ENCODE measurements at regions not wholly inside any gene's neighbourhood (a gene's known extent, or its start where the extent isn't known, plus 50 kb on each side); places are given as distances from the start of the nearest gene placed in this dataset.

DNA sequence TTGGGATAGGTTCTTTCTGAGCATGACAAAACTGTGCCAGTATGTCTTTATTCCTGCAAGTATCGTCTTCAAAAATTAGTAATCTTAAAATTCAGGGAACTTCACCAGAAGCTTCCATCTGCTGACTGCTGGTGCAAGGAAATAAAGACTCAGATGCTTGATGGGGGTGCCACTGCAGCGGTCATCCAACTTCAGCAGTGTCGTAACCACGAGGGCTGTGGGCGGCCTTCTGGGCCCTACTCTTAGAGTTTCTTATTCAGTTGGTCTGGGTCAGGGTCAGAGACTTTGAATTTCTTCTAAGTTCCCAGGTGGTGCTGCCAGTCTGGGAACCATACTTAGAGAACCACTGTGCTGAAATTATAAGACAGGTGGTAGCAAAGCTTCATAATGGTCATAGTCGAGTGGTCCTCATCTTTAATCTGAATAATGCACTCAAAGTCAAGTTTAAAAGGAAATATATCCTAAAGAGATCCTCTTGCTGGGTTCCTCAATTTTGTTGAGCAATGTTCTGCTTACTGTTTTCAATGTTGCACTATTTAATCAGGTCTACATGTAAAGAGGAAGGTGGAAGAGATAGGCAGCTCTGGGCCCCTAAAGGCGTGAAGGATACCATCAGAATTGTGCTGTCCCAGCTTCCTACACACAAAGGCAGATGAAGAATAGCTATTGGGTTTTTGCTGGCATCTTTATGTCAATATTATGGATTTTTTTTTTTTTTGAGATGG lies 165.4 kb upstream of the GMDS start:
- Histone ChIP-seq H3K4me3 (ENCODE audit: low read depth, low read length) (no peak overlapping the region), H3K27me3 (no peaks in the 10 kb centered on the region), H3K9me3 (no peaks in the 10 kb centered on the region), H3K36me3 (no peaks in the 10 kb centered on the region), H3K4me1 (no peaks in the 10 kb centered on the region)
- TF ChIP-seq, protein P1, sequence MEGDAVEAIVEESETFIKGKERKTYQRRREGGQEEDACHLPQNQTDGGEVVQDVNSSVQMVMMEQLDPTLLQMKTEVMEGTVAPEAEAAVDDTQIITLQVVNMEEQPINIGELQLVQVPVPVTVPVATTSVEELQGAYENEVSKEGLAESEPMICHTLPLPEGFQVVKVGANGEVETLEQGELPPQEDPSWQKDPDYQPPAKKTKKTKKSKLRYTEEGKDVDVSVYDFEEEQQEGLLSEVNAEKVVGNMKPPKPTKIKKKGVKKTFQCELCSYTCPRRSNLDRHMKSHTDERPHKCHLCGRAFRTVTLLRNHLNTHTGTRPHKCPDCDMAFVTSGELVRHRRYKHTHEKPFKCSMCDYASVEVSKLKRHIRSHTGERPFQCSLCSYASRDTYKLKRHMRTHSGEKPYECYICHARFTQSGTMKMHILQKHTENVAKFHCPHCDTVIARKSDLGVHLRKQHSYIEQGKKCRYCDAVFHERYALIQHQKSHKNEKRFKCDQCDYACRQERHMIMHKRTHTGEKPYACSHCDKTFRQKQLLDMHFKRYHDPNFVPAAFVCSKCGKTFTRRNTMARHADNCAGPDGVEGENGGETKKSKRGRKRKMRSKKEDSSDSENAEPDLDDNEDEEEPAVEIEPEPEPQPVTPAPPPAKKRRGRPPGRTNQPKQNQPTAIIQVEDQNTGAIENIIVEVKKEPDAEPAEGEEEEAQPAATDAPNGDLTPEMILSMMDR (IDR thresholded peaks at IDR 0.05; ENCODE audit: low read depth, low read length): no peak
- DNase-seq: no peak

DNA sequence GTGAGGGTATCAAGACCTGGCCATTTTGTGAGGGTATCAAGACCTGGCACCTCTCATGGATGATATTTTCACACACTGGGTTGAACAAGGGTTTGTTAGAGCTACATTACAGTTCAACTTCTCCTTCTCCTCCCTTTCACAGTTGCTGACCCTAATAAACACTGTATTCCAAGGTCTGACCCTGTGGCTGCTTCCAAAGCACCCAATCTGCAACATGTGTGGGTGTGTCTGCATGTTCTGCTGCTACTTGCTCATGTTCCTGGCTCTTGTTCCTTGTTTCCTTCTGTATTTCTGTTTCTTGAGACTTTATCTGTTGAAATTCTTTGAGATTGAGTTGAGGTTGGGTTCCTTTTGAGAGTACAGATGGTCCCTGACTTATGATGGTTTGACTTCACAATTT lies 162.1 kb upstream of the GMDS start:
- H3K9me3 ChIP-seq: no peaks in the 10 kb centered on the region
- TF ChIP-seq, protein P1 (IDR thresholded peaks at IDR 0.05; ENCODE audit: low read depth, low read length): no peak

DNA sequence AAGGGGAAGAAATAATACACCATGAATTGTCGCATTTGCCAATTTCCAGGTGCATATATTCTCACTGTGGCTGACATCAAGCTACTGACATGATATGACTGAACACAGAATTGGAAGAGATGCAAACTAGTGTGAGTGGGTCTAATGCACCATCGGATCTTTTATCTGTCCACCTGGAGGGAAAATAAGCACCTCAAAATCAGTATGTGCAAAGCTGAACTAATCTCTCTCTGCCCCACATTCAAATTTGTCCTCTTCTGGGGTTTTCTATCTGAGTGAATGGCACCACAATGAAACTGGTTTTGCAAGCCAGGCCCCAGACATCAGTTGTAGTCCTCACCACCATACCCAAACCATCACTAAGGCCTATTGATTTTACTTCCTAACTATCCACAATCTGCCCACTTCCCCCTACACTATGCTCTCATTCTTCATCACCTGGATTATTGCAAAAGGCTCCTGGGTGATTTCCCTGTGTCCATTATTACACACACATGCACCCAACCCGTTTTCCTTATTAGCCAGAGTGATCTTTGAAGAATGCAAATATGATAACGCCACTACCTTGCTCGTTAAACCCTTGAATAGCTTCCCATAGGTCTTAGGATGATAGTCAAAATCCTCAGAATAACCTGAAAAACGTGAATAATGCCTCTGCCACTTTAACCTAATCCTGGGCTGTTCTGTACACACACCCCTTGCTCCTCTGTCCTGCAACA lies 159.0 kb upstream of the GMDS start:
- H3K27me3 ChIP-seq: no peaks in the 10 kb centered on the region; the same call in 1 of the 2 replicates
- no peaks in the 10 kb centered on the region for H3K36me3 ChIP-seq
- H3K4me1 ChIP-seq: no peaks in the 10 kb centered on the region
- TF ChIP-seq, protein P1 (IDR thresholded peaks at IDR 0.05; ENCODE audit: low read depth, low read length): no peak
- no peaks in the 10 kb centered on the region for H3K9me3 ChIP-seq
- no peak overlapping the region for H3K4me3 ChIP-seq (ENCODE audit: low read depth, low read length)
- DNase-seq: no peak

More for the DNA sequence above, 162.1 kb upstream of the GMDS start:
- no peak overlapping the region for H3K4me3 ChIP-seq (ENCODE audit: low read depth, low read length)
- no peaks in the 10 kb centered on the region; the same call in 1 of the 2 replicates for H3K27me3 ChIP-seq
- no peaks in the 10 kb centered on the region for H3K36me3 ChIP-seq
- H3K4me1 ChIP-seq: no peaks in the 10 kb centered on the region
- DNase-seq: no peak

DNA sequence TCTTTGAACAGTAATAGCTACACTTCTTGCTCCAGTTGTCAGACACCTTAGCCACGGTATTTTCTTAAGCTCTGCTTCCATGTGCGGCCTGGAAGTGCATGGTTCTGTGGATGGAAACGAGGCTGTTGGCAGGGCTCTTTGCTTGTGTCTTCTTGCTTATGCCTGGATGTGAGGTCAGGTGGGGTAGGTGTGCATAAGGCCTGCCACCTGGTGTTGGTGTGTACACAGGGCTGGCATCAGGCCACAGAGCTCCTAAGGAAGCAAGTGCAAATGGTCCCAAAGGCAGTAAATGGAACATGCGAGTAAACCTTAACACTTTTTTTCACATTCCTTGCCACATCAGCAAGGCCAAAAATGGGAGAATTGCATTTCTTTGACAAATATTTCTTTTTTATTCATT lies 158.1 kb upstream of the GMDS start:
- H3K4me1 ChIP-seq: no peaks in the 10 kb centered on the region
- DNase-seq: no peak
- no peaks in the 10 kb centered on the region; the same call in 1 of the 2 replicates for H3K27me3 ChIP-seq
- H3K9me3 ChIP-seq: no peaks in the 10 kb centered on the region
- TF ChIP-seq, protein P1 (IDR thresholded peaks at IDR 0.05; ENCODE audit: low read depth, low read length): no peak
- no peaks in the 10 kb centered on the region for H3K36me3 ChIP-seq
- H3K4me3 ChIP-seq (ENCODE audit: low read depth, low read length): no peak overlapping the region

DNA sequence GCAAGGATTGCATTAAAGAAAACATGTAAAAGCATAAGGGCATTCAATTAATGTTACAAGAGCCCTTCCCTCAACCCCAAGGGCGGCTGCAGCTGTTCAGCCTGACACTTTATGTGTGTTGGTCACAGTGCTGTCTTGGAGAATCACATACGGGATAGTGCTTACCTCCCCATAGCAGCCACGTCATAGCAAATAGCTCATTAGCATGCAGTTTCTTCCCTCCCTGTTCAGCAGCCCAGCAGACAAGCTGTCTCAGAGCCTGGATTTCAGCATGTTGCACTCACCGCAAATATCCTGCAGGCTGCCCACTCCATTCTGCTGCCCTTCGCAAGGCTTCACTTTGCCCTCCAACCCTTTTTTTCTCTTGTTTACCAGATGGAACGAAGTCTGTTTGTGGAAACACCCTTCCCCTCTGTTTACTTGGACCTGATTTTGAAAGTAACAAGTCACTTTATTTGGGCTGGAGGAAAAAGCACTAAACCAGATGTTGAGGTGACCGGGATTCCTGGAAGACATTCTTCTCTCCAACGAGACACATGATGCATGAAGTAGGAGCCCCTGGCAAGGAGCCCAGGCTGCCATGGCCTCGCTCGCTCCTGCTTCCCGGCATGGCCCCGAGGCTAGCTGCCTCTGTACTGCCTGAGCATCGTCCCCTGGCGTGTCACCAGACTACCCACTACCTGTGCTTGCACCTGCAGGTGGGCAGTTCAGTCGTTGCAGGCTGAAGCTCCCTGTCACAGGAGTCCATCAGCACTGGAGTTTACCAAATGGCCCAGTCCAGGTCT lies 151.6 kb upstream of the GMDS start:
- Histone ChIP-seq H3K36me3 (no peaks in the 10 kb centered on the region), H3K4me1 (no peaks in the 10 kb centered on the region), H3K9me3 (no peaks in the 10 kb centered on the region), H3K4me3 (ENCODE audit: low read depth, low read length) (no peak overlapping the region), H3K27me3 (0 out of 2 replicates have a peak, but pooled peaks cover 3% of the 10 kb centered on the region)
- DNase-seq: no peak
- TF ChIP-seq, protein P1 (IDR thresholded peaks at IDR 0.05; ENCODE audit: low read depth, low read length): no peak
